Loucy (cell line): ENCODE measurements at regions not wholly inside any gene's neighbourhood (a gene's known extent, or its start where the extent isn't known, plus 50 kb on each side); places are given as distances from the start of the nearest gene placed in this dataset.

Source experiments
- CTCF ChIP-seq: fragments of 200-600 bp; sonication (generic); conservative IDR thresholded peaks from 2 replicates; pipeline ENCODE4 v1.5.1; 2014; ENCODE audit warnings: mild to moderate bottlenecking, antibody characterized with exemption, low read length
- EZH2phosphoT487 ChIP-seq: fragments of 200-600 bp; IDR thresholded peaks from 2 replicates; pipeline ENCODE4 v1.6.1; 2018; ENCODE audit warnings: antibody characterized with exemption, mild to moderate bottlenecking, moderate library complexity, borderline replicate concordance

- no peak for TF ChIP-seq CTCF
- TF ChIP-seq EZH2phosphoT487, result no peak
Observed at GRCh38 chr6:12622566-12622965, 94.0 kb upstream of the PHACTR1 start.
